Thyroid gland (tissue), 4 donors: ENCODE measurements at regions not wholly inside any gene's neighbourhood (a gene's known extent, or its start where the extent isn't known, plus 50 kb on each side); places are given as distances from the start of the nearest gene placed in this dataset.

Experiments used
- CTCF ChIP-seq, 6 experiments: fragments of 200-600 bp in 3 of 6; fragments of 450-650 bp in 3 of 6; sonication (generic) in 3 of 6; IDR thresholded peaks; one replicate each; pipeline ENCODE4 v1.5.1; 2016 to 2019; ENCODE audit warnings: antibody characterized with exemption in 6 of 6, mild to moderate bottlenecking in 2 of 6, inconsistent platforms in 1 of 6, moderate library complexity in 1 of 6
- POLR2A ChIP-seq, 2 donors: fragments of 450-650 bp; IDR thresholded peaks; one replicate each; pipeline ENCODE4 v1.6.1; 2017; ENCODE audit warnings: antibody characterized with exemption in 2 of 2, mild to moderate bottlenecking in 2 of 2, moderate library complexity in 1 of 2

- TF ChIP-seq CTCF (IDR thresholded peaks at IDR 0.05) (no peak), POLR2A (IDR thresholded peaks at IDR 0.05) (no peak)
Observed at GRCh38 chr3:151995091-151995490, 121.6 kb downstream of the SUCNR1 start.
